T-cell (primary cell): ENCODE measurements at regions not wholly inside any gene's neighbourhood (a gene's known extent, or its start where the extent isn't known, plus 50 kb on each side); places are given as distances from the start of the nearest gene placed in this dataset.

Source experiments
- ATAC-seq, 4 experiments: fragments of 200-7000 bp in 3 of 4; fragments of 150-1000 bp in 1 of 4; cut with Tn5 transposase; replicated peaks in 1 of 4; 1 replicate in 3 of 4; 2 replicates in 1 of 4; pipeline ENCODE4 v1.10.0; 2021; ENCODE audit warnings: moderate library complexity in 3 of 4, mild to moderate bottlenecking in 2 of 4, moderate number of reproducible peaks in 1 of 4
- CTCF ChIA-PET, 2 donors: fragments of 300-600 bp; sonication (Branson Sonifier 250); formaldehyde crosslinking; loops; one replicate each; lab custom pipeline; 2022; ENCODE audit warnings: antibody characterized with exemption in 2 of 2; lab: Charles Lee
- POLR2A ChIA-PET, 2 donors: fragments of 300-600 bp; sonication (Branson Sonifier 250); formaldehyde crosslinking; loops; one replicate each; lab custom pipeline; 2022; ENCODE audit warnings: antibody characterized with exemption in 2 of 2; lab: Charles Lee
- DNase-seq, 35 experiments: peaks; one replicate each; pipeline versions ENCODE4 v3.0.0 to v3.0.0-alpha.2; 2013 to 2023
- H3K27ac ChIP-seq: one replicate; pipeline ENCODE4 v1.5.1; 2013; ENCODE audit warnings: low read length
- H3K27me3 ChIP-seq, 2 experiments: replicated peaks in 1 of 2; 1 replicate in 1 of 2; 2 replicates in 1 of 2; pipeline versions ENCODE4 v1.6.1 to v1.7.0; 2013; ENCODE audit warnings: low read length in 1 of 2, mixed read lengths in 1 of 2; ENCODE audit not compliant: control insufficient read depth in 2 of 2, insufficient read depth in 2 of 2; ENCODE audit errors: extremely low read depth in 1 of 2
- H3K36me3 ChIP-seq, 2 donors: 1 replicate in 1 of 2; 2 replicates in 1 of 2; pipeline versions ENCODE4 v1.6.1 to v1.7.0; 2013; ENCODE audit warnings: low read length in 1 of 2; ENCODE audit not compliant: control insufficient read depth in 2 of 2, insufficient read depth in 1 of 2; ENCODE audit errors: extremely low read depth in 1 of 2
- H3K4me1 ChIP-seq, 2 experiments: 1 replicate in 1 of 2; 2 replicates in 1 of 2; pipeline versions ENCODE4 v1.6.1 to v1.7.0; 2013; ENCODE audit warnings: low read length in 2 of 2, mixed read lengths in 1 of 2; ENCODE audit not compliant: insufficient read depth in 2 of 2, control insufficient read depth in 1 of 2; ENCODE audit errors: extremely low read depth in 1 of 2
- H3K4me3 ChIP-seq, 2 donors: 1 replicate in 1 of 2; 2 replicates in 1 of 2; pipeline versions ENCODE4 v1.5.1 to v1.7.0; 2013; ENCODE audit warnings: mild to moderate bottlenecking in 2 of 2, low read length in 1 of 2, moderate library complexity in 1 of 2; ENCODE audit not compliant: control insufficient read depth in 1 of 2; ENCODE audit errors: extremely low read depth in 1 of 2
- H3K9me3 ChIP-seq: 2 replicates; pipeline ENCODE4 v1.7.0; 2013
- H3K27ac Mint-ChIP-seq, 2 donors: one replicate each; pipeline ENCODE4 v1.8.0; 2020 to 2021; ENCODE audit warnings: mild to moderate bottlenecking in 2 of 2, mixed read lengths in 2 of 2
- H3K27me3 Mint-ChIP-seq, 2 donors: one replicate each; pipeline ENCODE4 v1.8.0; 2021 to 2022; ENCODE audit warnings: mixed read lengths in 2 of 2
- H3K36me3 Mint-ChIP-seq: one replicate; pipeline ENCODE4 v1.8.0; 2021; ENCODE audit warnings: mixed read lengths
- H3K4me1 Mint-ChIP-seq, 3 donors: one replicate each; pipeline ENCODE4 v1.8.0; 2020 to 2022; ENCODE audit warnings: mixed read lengths in 3 of 3, mild to moderate bottlenecking in 1 of 3
- H3K4me3 Mint-ChIP-seq, 3 donors: one replicate each; pipeline ENCODE4 v1.8.0; 2020 to 2022; ENCODE audit warnings: mild to moderate bottlenecking in 3 of 3, mixed read lengths in 3 of 3, moderate library complexity in 3 of 3
- H3K9me3 Mint-ChIP-seq, 3 donors: one replicate each; pipeline ENCODE4 v1.8.0; 2020 to 2022; ENCODE audit warnings: mixed read lengths in 3 of 3
- WGBS: methylation state at CpG from one replicate; pipeline ENCODE4 v1.1.5; 2013; ENCODE audit warnings: missing lambda C conversion rate; ENCODE audit not compliant: insufficient coverage; 5-methylcytosine and 5-hydroxymethylcytosine counted together

DNA sequence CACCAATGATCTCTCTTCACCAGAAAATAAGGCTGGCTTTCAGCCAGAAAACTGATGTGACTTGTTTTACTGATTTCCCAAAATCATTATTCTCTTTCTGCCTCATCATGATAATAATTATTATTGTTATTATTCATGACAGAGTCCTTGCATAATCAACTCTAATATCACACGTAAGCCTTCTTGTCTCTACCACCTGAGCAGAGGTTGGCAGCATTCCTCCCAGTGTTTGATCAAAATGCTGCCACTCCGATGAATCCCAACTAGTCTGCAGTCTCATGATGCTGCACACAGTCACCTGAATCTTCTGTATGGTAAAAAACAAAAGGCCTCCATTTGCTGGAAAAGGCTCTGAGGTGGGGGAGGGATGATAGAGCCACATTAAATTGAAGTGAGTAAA lies 105.7 kb upstream of the PLEKHG7 start:
- Histone ChIP-seq H3K9me3 (no peaks in the 10 kb centered on the region), H3K27me3 (no peaks in the 10 kb centered on the region), H3K4me3 (no peak overlapping the region), H3K36me3 (no peaks in the 10 kb centered on the region), H3K27ac (no peak overlapping the region), H3K4me1 (peaks cover 4 to 27% of the 10 kb centered on the region in 2 experiments)
- WGBS: no CpG with 5 or more reads among the region's 2 CpGs
- Mint-ChIP-seq H3K9me3 (peaks cover 12 to 30% (median 18%) of the 10 kb centered on the region in 3 donors), H3K4me3 (no peak overlapping the region), H3K27ac (no peak overlapping the region), H3K36me3 (peaks cover 25% of the 10 kb centered on the region), H3K4me1 (peaks cover 37 to 71% (median 60%) of the 10 kb centered on the region in 3 donors), H3K27me3 (no peaks in the 10 kb centered on the region)
- ChIA-PET POLR2A (interaction anchor here in 1 of 2 donors (1.2 kb wide), 1 partner anchor 450 kb away, joined by 3 read pairs; no protein-coding TSS in a partner anchor), CTCF (interaction anchor here (0.5 to 1.0 kb wide), 4 partner anchors 84 to 1194 kb away, joined by 3 to 5 read pairs (median 3); no protein-coding TSS in a partner anchor)
- no peak for ATAC-seq
- DNase-seq: no peak

- POLR2A ChIA-PET: interaction anchor here in 1 of 2 donors (5.5 kb wide), 1 partner anchor 452 kb away, joined by 91 read pairs; the partner anchor contains the start of gene BTG1
- Mint-ChIP-seq H3K4me3 (no peak overlapping the region), H3K9me3 (peaks cover 12 to 26% (median 13%) of the 10 kb centered on the region in 3 donors), H3K36me3 (peaks cover 22% of the 10 kb centered on the region), H3K4me1 (peaks cover 37 to 74% (median 68%) of the 10 kb centered on the region in 3 donors), H3K27ac (peak overlapping the region in 1 of 2 donors; percentile 99), H3K27me3 (no peaks in the 10 kb centered on the region)
- H3K27me3 ChIP-seq: no peaks in the 10 kb centered on the region
- WGBS: 100% methylated on average over 3 of the region's 7 CpGs
- no peak overlapping the region for H3K4me3 ChIP-seq
- no peaks in the 10 kb centered on the region for H3K9me3 ChIP-seq
- peaks cover 4 to 27% of the 10 kb centered on the region in 2 experiments for H3K4me1 ChIP-seq
- CTCF ChIA-PET: interaction anchor here in 1 of 2 donors (0.7 kb wide), 1 partner anchor 1193 kb away, joined by 3 read pairs; no protein-coding TSS in a partner anchor
- H3K36me3 ChIP-seq: no peaks in the 10 kb centered on the region
- ATAC-seq (no peak), DNase-seq (no peak)
- no peak overlapping the region for H3K27ac ChIP-seq
Observed at GRCh38 chr12:92596383-92596782, 106.4 kb upstream of the PLEKHG7 start.

- Mint-ChIP-seq H3K4me1 (peaks cover 39 to 77% (median 69%) of the 10 kb centered on the region in 3 donors), H3K27me3 (no peaks in the 10 kb centered on the region), H3K36me3 (peaks cover 18% of the 10 kb centered on the region), H3K9me3 (peaks cover 8 to 20% (median 10%) of the 10 kb centered on the region in 3 donors), H3K4me3 (peak overlapping the region in 2 of 3 donors; percentile 2 to 42), H3K27ac (peak overlapping the region; percentile 86 to 99)
- Histone ChIP-seq H3K4me3 (no peak overlapping the region), H3K9me3 (no peaks in the 10 kb centered on the region), H3K4me1 (peaks cover 4 to 27% of the 10 kb centered on the region in 2 experiments), H3K27ac (peak overlapping the region; percentile 98), H3K36me3 (no peaks in the 10 kb centered on the region), H3K27me3 (no peaks in the 10 kb centered on the region)
- CTCF ChIA-PET: interaction anchor here in 1 of 2 donors (1.5 to 2.7 kb wide), 3 partner anchors 26 to 1214 kb away, joined by 3 to 14 read pairs (median 5); no protein-coding TSS in a partner anchor
- no peak for DNase-seq
- POLR2A ChIA-PET: interaction anchor here (0.5 to 5.5 kb wide), 2 partner anchors 29 to 451 kb away, joined by 3 to 91 read pairs; partner anchors contain the start of gene BTG1 (in 1 of the 2)
- WGBS: no CpG with 5 or more reads among the region's 1 CpG
- ATAC-seq: no peak
Observed at GRCh38 chr12:92595663-92596062, 107.1 kb upstream of the PLEKHG7 start.

DNA sequence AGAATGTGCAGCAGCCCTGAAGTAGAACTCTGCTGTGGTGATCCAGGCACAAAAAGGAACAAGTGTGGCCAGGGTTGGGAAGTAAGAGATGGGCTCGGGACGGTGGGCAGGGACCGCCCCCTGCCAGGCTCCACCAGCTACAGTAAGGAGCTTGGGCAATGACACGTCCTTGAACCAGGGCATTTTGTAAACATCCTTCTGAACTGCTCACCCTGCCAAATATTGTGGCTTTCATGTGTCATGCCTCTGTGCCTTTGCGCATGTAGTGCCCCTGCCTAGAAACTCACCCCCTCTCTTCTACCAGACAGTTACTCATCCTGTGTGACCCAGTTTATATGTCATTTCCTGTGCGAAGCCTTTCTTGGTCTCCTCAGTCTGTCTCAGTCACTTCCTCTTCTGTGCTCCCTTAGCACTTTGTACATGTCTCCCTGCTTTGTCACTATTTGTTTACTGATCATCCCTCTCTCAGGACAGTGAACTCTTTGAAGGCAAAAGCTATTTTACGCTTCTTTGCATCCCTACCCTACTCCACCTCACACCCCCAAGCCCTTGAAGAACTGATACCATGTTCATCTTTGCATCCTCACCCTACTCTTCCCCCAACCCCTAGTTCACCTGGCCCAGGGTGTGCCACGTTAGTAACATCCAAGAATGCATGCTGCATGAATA lies 108.9 kb upstream of the PLEKHG7 start:
- peak overlapping the region in 1 of 2 donors; percentile 5 for H3K4me3 ChIP-seq
- peaks cover 9% of the 10 kb centered on the region for H3K36me3 Mint-ChIP-seq
- ATAC-seq: peak; percentile 92 to 94 (median 92)
- H3K27ac ChIP-seq: peak overlapping the region; percentile 98
- H3K4me3 Mint-ChIP-seq: peak overlapping the region; percentile 37 to 42 (median 40)
- ChIA-PET CTCF (interaction anchor here in 1 of 2 donors (0.5 to 2.7 kb wide), 7 partner anchors 14 to 1230 kb away, joined by 3 to 14 read pairs (median 5); no protein-coding TSS in a partner anchor), POLR2A (interaction anchor here (0.5 to 5.5 kb wide), 14 partner anchors 14 to 921 kb away, joined by 3 to 91 read pairs (median 4); partner anchors contain the start of gene BTG1 (in 2 of the 2))
- no peaks in the 10 kb centered on the region for H3K27me3 Mint-ChIP-seq
- no peaks in the 10 kb centered on the region for H3K36me3 ChIP-seq
- H3K4me1 ChIP-seq: peaks cover 4 to 27% of the 10 kb centered on the region in 2 experiments
- WGBS: 2% methylated on average over 7 of the region's 8 CpGs
- H3K9me3 ChIP-seq: no peaks in the 10 kb centered on the region
- peaks cover 0 to 8% (median 7%) of the 10 kb centered on the region in 3 donors for H3K9me3 Mint-ChIP-seq
- DNase-seq: peak; percentile 40 to 95 (median 82)
- H3K27ac Mint-ChIP-seq: peak overlapping the region; percentile 97 to 99
- H3K27me3 ChIP-seq: no peaks in the 10 kb centered on the region
- peaks cover 41 to 81% (median 76%) of the 10 kb centered on the region in 3 donors for H3K4me1 Mint-ChIP-seq

GRCh38 chr12:92585115-92585727 lies 117.6 kb upstream of the PLEKHG7 start:
- POLR2A ChIA-PET: no interaction called here
- Histone ChIP-seq H3K27me3 (no peaks in the 10 kb centered on the region), H3K27ac (no peak overlapping the region), H3K4me1 (no peaks in the 10 kb centered on the region), H3K36me3 (no peaks in the 10 kb centered on the region), H3K9me3 (no peaks in the 10 kb centered on the region), H3K4me3 (no peak overlapping the region)
- H3K4me3 Mint-ChIP-seq: no peak overlapping the region
- CTCF ChIA-PET: no interaction called here
- H3K27ac Mint-ChIP-seq: no peak overlapping the region
- no CpG with 5 or more reads among the region's 1 CpG for WGBS
- no peaks in the 10 kb centered on the region for H3K36me3 Mint-ChIP-seq
- peaks cover 0 to 14% (median 4%) of the 10 kb centered on the region in 3 donors for H3K4me1 Mint-ChIP-seq
- H3K27me3 Mint-ChIP-seq: no peaks in the 10 kb centered on the region
- peaks cover 7 to 12% (median 11%) of the 10 kb centered on the region in 3 donors for H3K9me3 Mint-ChIP-seq
- no peak for ATAC-seq
- DNase-seq: no peak

DNA sequence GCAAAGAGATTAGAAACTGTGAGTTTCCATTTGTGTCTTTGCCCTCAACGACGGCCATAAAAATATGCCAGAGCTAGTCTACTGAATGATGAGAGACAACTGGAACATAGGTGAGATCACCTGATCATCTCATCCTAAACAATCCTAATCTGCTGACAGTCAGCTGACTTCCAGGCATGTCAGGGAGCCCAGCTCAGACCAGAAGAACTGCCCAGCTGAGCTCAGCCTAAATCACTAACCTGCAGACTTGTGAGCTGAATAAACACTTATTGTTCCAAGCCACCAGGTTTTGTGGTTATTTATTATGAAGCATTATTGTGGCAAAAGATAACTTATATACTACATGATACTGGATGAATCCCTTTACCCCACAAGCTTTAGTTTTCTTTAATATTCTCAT lies 118.9 kb upstream of the PLEKHG7 start:
- Mint-ChIP-seq H3K4me3 (no peak overlapping the region), H3K27me3 (no peaks in the 10 kb centered on the region), H3K9me3 (peaks cover 7 to 12% (median 11%) of the 10 kb centered on the region in 3 donors), H3K27ac (no peak overlapping the region), H3K36me3 (no peaks in the 10 kb centered on the region), H3K4me1 (peaks cover 0 to 7% (median 0%) of the 10 kb centered on the region in 3 donors)
- Histone ChIP-seq H3K36me3 (no peaks in the 10 kb centered on the region), H3K27me3 (no peaks in the 10 kb centered on the region), H3K27ac (no peak overlapping the region), H3K4me3 (no peak overlapping the region), H3K9me3 (no peaks in the 10 kb centered on the region), H3K4me1 (no peaks in the 10 kb centered on the region)
- ATAC-seq (no peak), DNase-seq (no peak)
- POLR2A ChIA-PET: no interaction called here
- no CpG with 5 or more reads among the region's 2 CpGs for WGBS
- CTCF ChIA-PET: interaction anchor here in 1 of 2 donors (1.2 to 1.3 kb wide), 2 partner anchors 14 to 65 kb away, joined by 3 read pairs; no protein-coding TSS in a partner anchor
